Esophagus muscularis mucosa (tissue), 4 donors: ENCODE measurements at regions not wholly inside any gene's neighbourhood (a gene's known extent, or its start where the extent isn't known, plus 50 kb on each side); places are given as distances from the start of the nearest gene placed in this dataset.

Experiments
- DNase-seq: peaks from one replicate; pipeline ENCODE4 v3.0.0-alpha.2; 2017; ENCODE audit errors: extremely low spot score
- H3K27ac ChIP-seq, 4 donors: fragments of 200-600 bp; sonication (generic); replicated peaks in 1 of 4; 1 replicate in 3 of 4; 2 replicates in 1 of 4; pipeline ENCODE4 v1.5.1; 2016 to 2019; ENCODE audit warnings: mild to moderate bottlenecking in 1 of 4
- H3K27me3 ChIP-seq, 4 donors: fragments of 200-600 bp; sonication (generic); one replicate each; pipeline versions ENCODE4 v1.5.1 to v1.6.0; 2016 to 2019
- H3K36me3 ChIP-seq, 4 donors: fragments of 200-600 bp; sonication (generic); one replicate each; pipeline ENCODE4 v1.5.1; 2016 to 2019
- H3K4me1 ChIP-seq, 4 donors: fragments of 200-600 bp; sonication (generic); one replicate each; pipeline ENCODE4 v1.5.1; 2016 to 2019
- H3K4me3 ChIP-seq, 4 donors: fragments of 200-600 bp; sonication (generic); 1 replicate in 2 of 4; 2 replicates in 2 of 4; pipeline ENCODE4 v1.5.1; 2016 to 2019; ENCODE audit warnings: mild to moderate bottlenecking in 4 of 4, moderate library complexity in 1 of 4
- H3K9me3 ChIP-seq, 4 donors: fragments of 200-600 bp; sonication (generic); 1 replicate in 3 of 4; 2 replicates in 1 of 4; pipeline ENCODE4 v1.5.1; 2016 to 2019
- EP300 ChIP-seq: sonication (generic); formaldehyde crosslinking; IDR thresholded peaks from one replicate; pipeline ENCODE4 v1.6.1; 2017; ENCODE audit warnings: antibody characterized with exemption
- POLR2A ChIP-seq: fragments of 450-650 bp; IDR thresholded peaks from one replicate; pipeline ENCODE4 v1.6.1; 2017; ENCODE audit warnings: antibody characterized with exemption, moderate library complexity, mild to moderate bottlenecking, low read depth
- POLR2AphosphoS5 ChIP-seq, 2 donors: sonication (generic); formaldehyde crosslinking; IDR thresholded peaks; one replicate each; pipeline ENCODE4 v1.6.1; 2017; ENCODE audit warnings: antibody characterized with exemption in 2 of 2
- WGBS: methylation state at CpG from one replicate; pipeline ENCODE4 v1.1.5; 2018; 5-methylcytosine and 5-hydroxymethylcytosine counted together
- intact Hi-C: fragments of 100-400 bp; cut with DNase I; formaldehyde crosslinking; loops from one replicate; pipeline ENCODE4 v1.15.1; 2023
- TF ChIP-seq, protein P1 (sequence below), 3 experiments: fragments of 200-600 bp in 2 of 3; fragments of 450-650 bp in 1 of 3; sonication (generic) in 2 of 3; IDR thresholded peaks; one replicate each; pipeline ENCODE4 v1.5.1; 2017 to 2019; ENCODE audit warnings: antibody characterized with exemption in 3 of 3, mild to moderate bottlenecking in 2 of 3, moderate library complexity in 1 of 3

DNA sequence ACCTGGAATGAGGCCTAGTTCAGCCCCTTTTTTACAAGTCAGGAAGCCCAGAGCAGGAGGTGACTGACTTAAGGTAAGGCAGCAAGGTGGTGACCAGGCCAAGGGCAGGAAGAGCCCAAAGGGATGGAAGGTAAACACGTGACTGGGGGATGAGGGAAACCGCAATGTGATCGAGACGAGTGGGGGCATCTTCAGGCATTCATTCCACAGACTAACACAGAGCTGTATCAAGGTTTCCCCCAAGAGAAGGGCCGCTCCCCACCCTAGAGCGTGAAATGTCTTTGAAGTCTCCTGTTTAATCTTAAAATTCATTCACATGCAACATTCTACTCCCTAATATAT is 76.3 kb upstream of the PIM1 start:
- no peak for TF ChIP-seq POLR2AphosphoS5 (IDR thresholded peaks at IDR 0.05)
- no peak for TF ChIP-seq POLR2A
- TF ChIP-seq, protein P1, sequence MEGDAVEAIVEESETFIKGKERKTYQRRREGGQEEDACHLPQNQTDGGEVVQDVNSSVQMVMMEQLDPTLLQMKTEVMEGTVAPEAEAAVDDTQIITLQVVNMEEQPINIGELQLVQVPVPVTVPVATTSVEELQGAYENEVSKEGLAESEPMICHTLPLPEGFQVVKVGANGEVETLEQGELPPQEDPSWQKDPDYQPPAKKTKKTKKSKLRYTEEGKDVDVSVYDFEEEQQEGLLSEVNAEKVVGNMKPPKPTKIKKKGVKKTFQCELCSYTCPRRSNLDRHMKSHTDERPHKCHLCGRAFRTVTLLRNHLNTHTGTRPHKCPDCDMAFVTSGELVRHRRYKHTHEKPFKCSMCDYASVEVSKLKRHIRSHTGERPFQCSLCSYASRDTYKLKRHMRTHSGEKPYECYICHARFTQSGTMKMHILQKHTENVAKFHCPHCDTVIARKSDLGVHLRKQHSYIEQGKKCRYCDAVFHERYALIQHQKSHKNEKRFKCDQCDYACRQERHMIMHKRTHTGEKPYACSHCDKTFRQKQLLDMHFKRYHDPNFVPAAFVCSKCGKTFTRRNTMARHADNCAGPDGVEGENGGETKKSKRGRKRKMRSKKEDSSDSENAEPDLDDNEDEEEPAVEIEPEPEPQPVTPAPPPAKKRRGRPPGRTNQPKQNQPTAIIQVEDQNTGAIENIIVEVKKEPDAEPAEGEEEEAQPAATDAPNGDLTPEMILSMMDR (IDR thresholded peaks at IDR 0.05), result no peak
- TF ChIP-seq EP300, result no peak
- no peaks in the 10 kb centered on the region for H3K36me3 ChIP-seq
- H3K9me3 ChIP-seq, result no peaks in the 10 kb centered on the region
- intact Hi-C loops, result no loop called here
- no peaks in the 10 kb centered on the region for H3K27me3 ChIP-seq
- 78% methylated on average over 6 of the region's 6 CpGs for WGBS
- peaks cover 0 to 8% (median 0%) of the 10 kb centered on the region in 4 donors for H3K4me1 ChIP-seq
- no peak for DNase-seq
- H3K27ac ChIP-seq, result no peak overlapping the region
- H3K4me3 ChIP-seq, result no peak overlapping the region

DNA sequence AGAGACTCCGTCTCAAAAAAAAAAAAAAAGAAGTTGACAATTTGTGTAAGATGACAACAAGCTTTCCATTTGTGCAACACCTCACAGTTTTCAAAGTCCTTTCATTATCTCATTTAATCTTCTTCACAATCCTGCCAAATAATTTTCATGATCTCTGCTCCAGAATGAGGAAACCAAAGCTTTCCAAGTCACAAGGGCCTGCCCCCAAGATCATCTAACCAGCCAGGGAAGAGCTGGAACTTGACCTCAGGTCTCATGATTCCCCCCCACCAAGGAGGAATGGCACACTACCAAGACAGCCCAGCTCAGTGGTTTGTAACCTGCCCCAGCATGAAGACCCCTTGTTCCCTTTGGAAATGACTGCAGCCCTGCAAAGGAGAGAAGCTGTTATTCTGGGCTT is 74.0 kb upstream of the PIM1 start:
- no peaks in the 10 kb centered on the region for H3K36me3 ChIP-seq
- H3K4me1 ChIP-seq, result peaks cover 0 to 8% (median 0%) of the 10 kb centered on the region in 4 donors
- peak overlapping the region in 2 of 4 donors; percentile 4 to 42 for H3K27ac ChIP-seq
- WGBS, result 72% methylated on average over 1 of the region's 1 CpG
- no peak overlapping the region for H3K4me3 ChIP-seq
- intact Hi-C loops, result no loop called here
- H3K27me3 ChIP-seq, result no peaks in the 10 kb centered on the region
- no peaks in the 10 kb centered on the region for H3K9me3 ChIP-seq
- DNase-seq, result no peak
- TF ChIP-seq, protein P1 (IDR thresholded peaks at IDR 0.05), result no peak
- TF ChIP-seq EP300 (no peak), POLR2A (no peak), POLR2AphosphoS5 (IDR thresholded peaks at IDR 0.05) (no peak)

- Histone ChIP-seq H3K36me3 (no peaks in the 10 kb centered on the region), H3K27ac (no peak overlapping the region), H3K4me3 (no peak overlapping the region), H3K4me1 (peaks cover 7 to 14% (median 9%) of the 10 kb centered on the region in 4 donors), H3K27me3 (no peaks in the 10 kb centered on the region), H3K9me3 (no peaks in the 10 kb centered on the region)
- 88% methylated on average over 4 of the region's 4 CpGs for WGBS
- TF ChIP-seq, protein P1 (IDR thresholded peaks at IDR 0.05), result no peak
- TF ChIP-seq POLR2A, result no peak
- no peak for TF ChIP-seq EP300
- TF ChIP-seq POLR2AphosphoS5 (IDR thresholded peaks at IDR 0.05), result no peak
- intact Hi-C loops, result no loop called here
- DNase-seq, result no peak
These were observed 72.6 kb upstream of the PIM1 start for GRCh38 chr6:37097335-37097734.

GRCh38 chr6:37099442-37099841 is 70.5 kb upstream of the PIM1 start:
- WGBS, result 80% methylated on average over 2 of the region's 2 CpGs
- Histone ChIP-seq H3K27me3 (no peaks in the 10 kb centered on the region), H3K9me3 (no peaks in the 10 kb centered on the region), H3K36me3 (no peaks in the 10 kb centered on the region), H3K27ac (no peak overlapping the region), H3K4me1 (peaks cover 24 to 35% (median 30%) of the 10 kb centered on the region in 4 donors), H3K4me3 (no peak overlapping the region)
- intact Hi-C loops, result no loop called here
- no peak for DNase-seq
- no peak for TF ChIP-seq POLR2AphosphoS5 (IDR thresholded peaks at IDR 0.05)
- TF ChIP-seq, protein P1 (IDR thresholded peaks at IDR 0.05), result no peak
- no peak for TF ChIP-seq EP300
- no peak for TF ChIP-seq POLR2A

DNA sequence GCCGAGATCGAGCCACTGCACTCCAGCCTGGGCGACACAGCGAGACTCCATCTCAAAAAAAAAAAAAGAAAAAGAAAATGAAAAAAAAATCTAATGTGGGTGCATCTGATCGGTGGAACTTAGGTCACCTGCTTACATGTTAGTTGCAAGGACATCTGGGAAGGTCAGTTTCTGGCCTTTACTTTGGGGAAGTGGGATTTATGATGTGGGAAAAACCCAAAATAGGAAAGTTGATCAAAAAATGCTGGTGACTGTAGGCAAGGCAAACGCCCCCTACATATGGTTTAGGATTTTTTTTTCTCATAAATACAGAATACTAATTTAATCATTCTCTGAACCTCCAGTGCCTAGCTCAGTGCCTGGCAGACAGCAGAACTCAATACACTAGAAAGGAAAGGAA is 69.2 kb upstream of the PIM1 start:
- Histone ChIP-seq H3K9me3 (no peaks in the 10 kb centered on the region), H3K27me3 (no peaks in the 10 kb centered on the region), H3K27ac (no peak overlapping the region), H3K4me1 (peaks cover 26 to 36% (median 31%) of the 10 kb centered on the region in 4 donors), H3K4me3 (no peak overlapping the region), H3K36me3 (no peaks in the 10 kb centered on the region)
- TF ChIP-seq POLR2AphosphoS5 (IDR thresholded peaks at IDR 0.05), result no peak
- TF ChIP-seq, protein P1 (IDR thresholded peaks at IDR 0.05), result no peak
- TF ChIP-seq POLR2A, result no peak
- no peak for TF ChIP-seq EP300
- intact Hi-C loops, result no loop called here
- no peak for DNase-seq
- 92% methylated on average over 6 of the region's 6 CpGs for WGBS
